HG02571 (cell line): ENCODE measurements at regions not wholly inside any gene's neighbourhood (a gene's known extent, or its start where the extent isn't known, plus 50 kb on each side); places are given as distances from the start of the nearest gene placed in this dataset.
"Not testable (repeated sequence)": the region's sequence is repeated elsewhere in the genome, so short reads cannot be mapped to it uniquely, and the experiment has no call there.

Experiments
- ATAC-seq: cut with Tn5 transposase; IDR thresholded peaks from one replicate; pipeline ENCODE4 v1.9.1; 2021; ENCODE audit warnings: mild to moderate bottlenecking, moderate library complexity; ENCODE audit not compliant: unreplicated experiment

DNA sequence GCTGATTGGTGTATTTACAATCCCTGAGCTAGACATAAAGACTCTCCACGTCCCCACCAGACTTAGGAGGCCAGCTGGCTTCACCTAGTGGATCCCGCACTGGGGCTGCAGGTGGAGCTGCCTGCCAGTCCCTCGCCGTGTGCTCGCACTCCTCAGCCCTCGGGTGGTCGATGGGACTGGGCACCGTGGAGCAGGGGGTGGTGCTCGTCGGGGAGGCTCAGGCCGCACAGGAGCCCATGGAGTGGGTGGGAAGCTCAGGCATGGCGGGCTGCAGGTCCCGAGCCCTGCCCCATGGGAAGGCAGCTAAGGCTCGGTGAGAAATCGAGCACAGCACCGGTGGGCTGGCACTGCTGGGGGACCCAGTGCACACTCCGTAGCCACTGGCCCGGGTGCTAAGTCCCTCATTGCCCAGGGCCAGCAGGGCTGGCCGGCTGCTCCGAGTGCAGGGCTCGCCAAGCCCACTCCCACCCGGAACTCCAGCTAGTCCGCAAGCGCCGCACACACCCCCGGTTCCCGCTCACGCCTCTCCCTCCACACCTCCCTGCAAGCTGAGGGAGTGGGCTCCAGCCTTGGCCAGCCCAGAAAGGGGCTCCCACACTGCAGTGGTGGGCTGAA, 1441.2 kb upstream of the ACVR2A start:
- not testable (repeated sequence) for ATAC-seq

DNA sequence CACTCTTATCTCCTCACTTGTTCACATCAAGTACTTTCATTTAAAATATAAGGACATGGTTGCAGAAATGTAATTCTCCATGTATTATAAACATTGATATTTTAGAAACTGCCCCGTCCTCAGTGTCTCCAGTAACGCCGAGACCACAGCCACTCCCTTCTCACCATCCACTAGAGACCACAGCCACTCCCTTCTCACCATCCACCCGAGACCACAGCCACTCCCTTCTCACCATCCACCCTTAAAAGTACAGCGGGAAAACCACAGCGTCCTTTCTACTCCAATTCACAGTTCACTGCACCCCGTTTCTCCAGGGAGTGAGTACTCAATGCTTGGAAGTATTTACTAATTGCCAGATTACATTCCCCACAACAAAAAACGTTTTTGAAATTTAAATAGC, 1452.2 kb upstream of the ACVR2A start:
- no peak for ATAC-seq

DNA sequence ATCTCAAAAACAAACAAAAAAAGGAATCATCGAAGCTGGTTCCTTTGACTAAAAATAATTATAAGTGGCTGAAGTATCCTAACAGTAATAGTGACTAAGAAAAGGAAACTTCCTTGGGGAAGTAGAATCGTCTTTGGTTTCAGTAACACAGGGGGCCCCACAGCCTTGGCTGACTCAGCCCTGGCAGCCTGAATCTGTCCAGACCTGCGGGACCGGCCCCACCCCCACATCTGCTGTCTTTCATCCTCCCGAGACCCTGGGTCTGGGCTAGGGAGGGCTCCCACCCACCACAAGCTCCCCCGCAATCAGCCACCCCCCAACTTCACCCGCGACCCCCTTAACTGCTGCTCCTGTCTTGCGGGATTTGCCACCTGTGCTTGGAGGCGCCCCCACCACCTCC, 1452.6 kb upstream of the ACVR2A start:
- no peak for ATAC-seq

DNA sequence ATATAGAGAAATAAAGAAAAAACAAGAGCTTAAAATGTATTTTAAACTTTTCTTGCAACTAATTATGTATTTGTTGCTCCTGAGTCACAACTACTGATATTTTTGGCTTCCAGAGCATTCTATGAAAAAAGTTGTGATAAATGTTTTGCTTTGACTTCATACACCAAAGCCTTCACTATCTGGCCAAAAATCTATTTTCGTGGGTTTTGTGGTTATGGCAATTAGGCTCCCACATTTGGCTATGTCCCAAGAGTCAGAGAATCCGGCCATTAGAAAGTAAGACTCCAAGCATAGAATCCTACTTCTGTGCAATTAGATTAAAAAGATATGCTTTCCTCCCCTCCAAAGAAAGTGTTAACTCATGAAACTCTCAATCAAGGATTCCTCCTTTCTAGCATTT, 1456.1 kb upstream of the ACVR2A start:
- no peak for ATAC-seq

DNA sequence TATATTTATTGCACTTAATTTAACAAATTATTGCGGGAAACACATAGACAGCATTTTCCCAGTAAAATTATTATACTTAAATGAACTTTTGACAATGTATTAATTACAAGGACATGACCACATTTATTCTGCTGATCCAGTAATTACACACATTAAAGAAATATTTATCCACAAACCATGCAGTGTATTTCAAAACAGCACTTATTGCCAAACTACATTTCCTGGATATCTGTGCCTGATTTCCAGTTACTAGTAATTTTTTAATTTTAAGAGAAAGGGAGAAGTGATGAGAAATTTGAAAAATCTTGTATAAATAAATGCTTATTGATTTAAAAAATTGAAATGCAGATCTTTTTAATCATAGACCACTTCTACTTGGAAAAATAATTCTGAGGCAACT, 1458.7 kb upstream of the ACVR2A start:
- no peak for ATAC-seq

DNA sequence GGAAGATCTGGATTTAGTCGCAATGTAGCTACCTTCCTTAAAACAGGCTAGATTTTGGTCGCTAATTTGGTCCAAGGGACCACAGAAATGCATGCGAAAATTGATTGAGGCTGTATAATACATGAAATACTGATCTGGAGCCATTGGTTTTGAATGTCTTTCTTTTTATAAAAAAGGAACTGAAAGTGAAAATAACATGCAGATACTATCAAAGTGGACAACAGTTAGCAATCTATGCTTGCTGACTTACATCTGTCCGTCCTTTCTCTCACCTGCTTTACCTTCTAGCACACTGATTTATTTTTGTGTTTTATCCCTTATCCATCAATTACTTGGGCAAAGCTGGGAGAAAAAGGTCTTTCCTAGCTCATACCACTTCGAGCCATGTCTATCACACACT, 1459.8 kb upstream of the ACVR2A start:
- ATAC-seq: no peak

DNA sequence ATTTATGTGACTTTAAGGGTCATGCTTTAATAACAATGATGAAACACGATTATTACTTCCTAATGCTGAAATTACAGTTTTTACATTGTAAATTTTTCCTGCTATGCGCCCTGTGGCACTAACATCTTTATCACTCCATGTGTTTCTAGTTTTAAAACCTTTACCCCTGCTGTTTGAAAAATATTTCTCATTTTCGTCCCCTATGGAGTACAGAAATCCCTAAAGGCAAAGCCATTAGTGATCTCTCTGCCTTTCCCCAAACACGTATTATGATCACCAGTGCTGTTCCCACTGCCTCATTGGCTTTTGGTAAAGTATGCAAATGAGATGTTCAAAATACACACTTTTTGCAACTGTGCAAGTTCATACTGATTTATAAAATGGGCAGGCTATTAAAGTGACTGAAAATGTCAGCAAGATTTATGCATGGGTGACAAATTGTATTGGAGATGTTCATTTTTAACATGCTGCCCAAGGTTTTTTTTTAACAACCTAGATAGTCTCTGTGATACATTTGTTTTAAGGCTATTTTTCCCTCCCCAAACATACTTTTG, 1468.2 kb upstream of the ACVR2A start:
- ATAC-seq: no peak

DNA sequence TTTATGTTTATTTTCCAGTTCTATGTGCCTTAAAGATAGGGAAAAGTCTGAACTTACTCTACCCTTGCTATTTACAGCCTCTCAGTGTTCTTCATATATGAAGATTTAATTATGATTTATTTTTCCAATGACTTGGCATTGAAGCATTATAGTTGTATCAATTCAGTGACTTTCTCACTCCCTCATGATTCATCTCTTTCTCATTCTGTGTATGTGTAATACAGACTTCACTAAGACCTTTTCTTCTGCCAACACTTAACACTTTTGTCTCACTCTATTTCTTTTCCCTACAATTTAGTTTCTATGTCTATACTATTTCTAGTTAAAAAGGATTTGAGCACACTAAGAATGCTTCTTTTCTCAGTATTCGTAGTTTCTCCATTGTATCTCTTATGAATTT, 1470.3 kb upstream of the ACVR2A start:
- no peak for ATAC-seq

DNA sequence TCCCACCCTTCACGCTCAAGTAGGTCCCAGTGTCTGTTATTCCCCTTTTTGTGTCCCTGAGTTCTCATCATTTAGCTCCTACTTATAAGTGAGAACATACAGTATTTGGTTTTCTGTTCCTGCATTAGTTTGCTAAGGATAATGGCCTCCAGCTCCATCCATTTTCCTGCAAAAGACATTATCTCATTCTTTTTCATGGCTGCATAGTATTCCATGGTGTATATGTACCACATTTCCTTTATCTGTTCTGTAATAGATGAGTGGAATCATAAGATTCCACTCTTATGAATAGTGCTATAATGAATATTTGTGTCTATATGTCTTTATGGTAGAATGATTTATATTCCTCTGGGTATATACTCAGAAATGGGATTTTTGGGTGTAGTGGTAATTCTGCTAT, 1473.5 kb upstream of the ACVR2A start:
- not testable (repeated sequence) for ATAC-seq

DNA sequence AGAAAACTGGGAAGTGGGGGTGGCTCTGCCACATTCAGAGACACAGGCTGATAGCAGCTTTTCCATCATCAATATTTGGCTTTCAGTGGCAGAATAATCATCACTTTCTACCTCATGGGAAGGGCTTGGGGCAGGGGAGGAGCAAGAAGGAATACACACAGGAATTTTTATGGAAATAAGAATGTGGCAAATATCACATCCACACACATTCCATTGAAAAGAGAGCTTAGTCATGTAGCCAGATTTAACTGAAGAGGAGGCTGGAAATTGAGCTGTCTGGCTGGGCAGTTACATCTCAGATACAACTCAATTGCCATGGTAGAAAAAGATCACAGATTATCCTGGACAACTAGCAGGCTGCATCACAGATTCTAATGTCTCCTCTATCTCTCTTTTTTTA, 1474.0 kb upstream of the ACVR2A start:
- no peak for ATAC-seq

DNA sequence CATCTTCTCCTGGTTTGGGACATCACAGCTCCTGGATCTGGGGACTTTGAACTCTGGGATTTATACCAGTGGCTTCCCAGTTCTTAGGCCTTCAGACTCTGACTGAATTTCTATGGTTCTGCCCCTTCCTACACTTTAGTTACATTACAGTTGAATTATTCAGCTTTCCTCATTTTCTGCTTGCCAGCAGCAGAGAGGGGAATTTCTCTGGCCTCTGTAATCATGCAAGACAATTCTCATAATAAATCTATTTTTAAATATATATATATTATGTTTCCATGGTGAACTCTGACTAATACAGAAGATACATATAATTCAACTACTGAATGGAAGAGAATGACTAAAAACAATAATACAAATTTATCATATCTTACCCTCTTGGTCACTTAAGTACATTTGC, 1478.6 kb upstream of the ACVR2A start:
- ATAC-seq: no peak

DNA sequence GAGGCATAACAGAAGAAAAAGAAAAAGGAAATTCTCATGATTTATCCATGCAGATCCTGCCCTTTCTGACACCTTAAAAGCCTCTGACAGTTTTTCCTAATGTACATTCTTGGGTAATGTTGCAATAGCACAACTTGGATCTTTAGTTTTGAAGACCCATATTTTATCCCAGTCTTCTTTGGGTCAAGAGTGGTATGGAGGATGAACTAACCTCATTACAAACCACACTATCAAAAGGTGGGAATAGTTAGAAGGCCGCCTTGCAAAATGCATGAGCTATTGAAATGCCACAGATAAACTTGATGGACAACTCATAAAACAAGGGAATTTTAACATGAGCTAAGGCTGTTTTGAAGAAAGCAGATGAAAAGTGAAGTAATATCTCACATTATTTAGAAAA, 1479.8 kb upstream of the ACVR2A start:
- ATAC-seq: no peak

DNA sequence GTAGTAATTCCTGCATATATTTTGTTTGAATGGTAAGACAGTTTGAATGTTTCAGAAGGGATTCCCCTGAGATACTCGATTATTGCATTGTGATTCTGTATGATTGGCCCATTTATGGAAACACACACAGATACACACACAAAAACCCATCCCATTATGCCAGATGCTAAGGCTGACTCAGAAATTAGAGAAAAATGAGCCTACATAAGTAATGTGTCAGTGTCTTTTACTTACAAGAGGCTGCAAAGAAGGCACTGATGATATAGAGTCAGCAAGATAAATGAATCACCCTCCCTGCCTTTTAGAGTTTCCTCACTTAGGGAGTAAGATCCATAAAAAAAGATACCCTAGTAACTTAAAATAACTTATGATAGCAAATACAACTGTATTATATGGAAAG, 1481.1 kb upstream of the ACVR2A start:
- no peak for ATAC-seq

DNA sequence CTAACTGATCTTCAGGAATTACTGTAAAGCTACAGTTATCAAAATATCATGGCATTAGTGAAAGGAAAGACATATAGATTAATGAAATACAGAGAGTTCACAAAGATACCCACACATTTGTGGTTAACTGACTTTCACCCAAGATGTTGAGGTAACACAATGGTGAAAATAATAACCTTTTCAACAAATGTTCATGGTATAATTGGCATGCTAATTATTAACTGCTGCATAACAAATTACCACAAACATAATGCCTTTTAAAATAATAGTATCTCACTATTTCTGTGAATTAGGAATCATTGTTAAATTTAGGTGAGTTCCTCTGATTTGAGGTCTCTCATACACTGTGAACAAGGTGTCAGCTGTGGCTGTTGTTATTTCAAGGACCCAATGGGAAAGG, 1493.1 kb upstream of the ACVR2A start:
- ATAC-seq: no peak

DNA sequence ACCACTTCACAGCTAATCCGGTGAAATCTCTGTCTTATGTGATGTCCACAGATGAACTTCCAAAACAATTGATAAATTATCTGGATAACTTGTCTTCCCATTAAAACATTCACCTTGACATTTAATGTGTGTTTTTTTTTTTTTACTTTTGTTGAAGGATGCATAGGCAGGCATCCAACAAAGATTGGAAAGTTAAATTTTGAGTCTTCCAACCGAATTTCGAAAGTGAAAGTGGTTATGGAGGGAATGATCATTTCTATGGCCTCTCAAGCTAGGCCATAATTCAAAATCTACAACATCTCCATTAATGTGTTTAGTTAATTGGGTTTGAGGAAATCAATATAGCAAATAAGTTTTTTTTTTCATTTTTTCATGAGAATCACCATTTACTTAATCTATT, 1495.5 kb upstream of the ACVR2A start:
- no peak for ATAC-seq

DNA sequence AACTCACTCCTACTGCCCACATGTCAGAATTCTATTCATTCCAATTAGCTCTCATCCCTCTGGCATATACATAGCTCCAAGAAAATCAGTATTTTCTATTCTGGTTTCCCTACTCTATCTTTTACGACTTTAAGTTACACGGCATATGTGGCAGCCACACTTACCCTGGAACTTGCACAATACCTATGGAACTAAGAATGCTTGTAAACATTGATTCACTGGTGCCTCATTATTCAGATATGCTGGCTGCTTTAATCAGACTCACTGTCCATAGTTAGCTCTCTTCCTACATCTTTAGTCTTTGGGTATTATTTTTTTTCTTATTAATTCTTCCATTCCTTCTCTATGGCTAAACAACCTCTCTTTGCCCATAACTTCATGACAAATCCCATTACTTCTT, 1519.9 kb upstream of the ACVR2A start:
- no peak for ATAC-seq

DNA sequence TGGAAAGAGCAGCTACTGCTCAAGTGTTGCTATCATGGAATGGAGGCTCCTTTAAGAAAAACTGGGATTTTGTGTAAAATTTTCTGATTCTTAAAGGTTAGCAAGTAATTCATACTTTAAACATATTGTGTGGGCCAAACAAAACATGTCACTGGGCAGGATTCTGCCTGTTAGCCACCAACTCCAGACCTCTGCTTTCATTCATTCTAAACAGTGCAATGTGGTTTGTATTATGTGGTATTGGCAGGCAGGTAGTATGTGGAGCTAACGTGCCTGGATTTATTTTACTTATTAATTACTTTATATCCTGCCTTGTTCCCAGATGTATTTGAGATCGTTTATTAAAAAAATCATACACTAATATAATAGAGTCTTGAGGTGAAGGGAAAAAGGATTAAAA, 1521.3 kb upstream of the ACVR2A start:
- no peak for ATAC-seq

DNA sequence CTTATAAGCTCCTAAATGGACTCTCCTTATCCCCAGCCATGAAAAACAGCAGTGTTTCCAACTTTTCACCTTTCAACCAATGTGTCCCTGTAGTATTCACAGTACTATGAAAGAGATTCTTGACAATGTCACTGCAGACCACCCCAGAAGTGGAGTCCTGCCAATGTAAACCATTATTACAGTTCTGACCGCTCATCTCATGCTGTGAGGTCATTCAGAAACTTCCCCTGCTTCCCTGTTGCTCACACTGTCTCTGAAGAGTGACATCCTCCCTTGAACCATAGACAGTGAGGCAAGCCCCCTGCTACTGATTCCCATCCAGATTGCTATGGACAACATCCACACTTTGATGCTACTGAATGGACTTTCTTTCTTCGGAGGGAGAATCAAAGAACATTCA, 1523.7 kb upstream of the ACVR2A start:
- ATAC-seq: no peak

DNA sequence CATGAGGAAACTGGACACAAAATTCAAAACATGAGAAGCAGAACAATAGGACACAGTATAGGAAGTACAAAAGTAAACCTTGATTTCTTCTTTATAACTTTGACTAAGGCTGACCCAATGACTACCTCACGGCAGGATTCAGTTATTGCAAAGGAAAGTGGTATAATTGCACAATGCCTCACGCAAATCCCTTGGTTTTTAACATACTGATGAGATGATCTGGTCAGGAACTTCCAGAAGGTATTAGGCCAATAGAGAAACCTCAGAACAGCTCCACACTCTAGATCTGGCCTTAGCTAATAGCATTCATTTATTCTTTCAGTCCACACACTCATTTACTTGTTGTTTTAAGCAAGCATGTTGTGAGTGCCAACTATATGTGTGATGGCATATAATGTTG, 1526.9 kb upstream of the ACVR2A start:
- no peak for ATAC-seq

DNA sequence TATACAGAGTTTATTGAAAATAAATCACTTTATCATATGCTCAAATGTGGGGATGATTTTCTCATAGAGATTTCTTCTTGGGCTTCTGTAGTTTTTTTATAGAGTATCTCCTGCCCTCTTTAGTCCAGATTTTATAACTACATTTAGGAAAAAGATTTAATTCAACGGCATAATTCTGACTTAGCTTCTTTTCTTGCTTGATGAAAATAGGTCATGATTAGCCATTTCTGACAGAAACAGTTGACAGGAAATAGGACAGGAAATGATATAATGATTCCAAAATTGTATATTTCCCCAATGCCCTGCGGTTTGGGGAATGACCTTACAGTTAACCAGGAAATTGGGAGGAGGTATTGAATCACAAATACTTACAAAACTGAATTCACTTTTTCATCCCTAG, 1531.9 kb upstream of the ACVR2A start:
- no peak for ATAC-seq

DNA sequence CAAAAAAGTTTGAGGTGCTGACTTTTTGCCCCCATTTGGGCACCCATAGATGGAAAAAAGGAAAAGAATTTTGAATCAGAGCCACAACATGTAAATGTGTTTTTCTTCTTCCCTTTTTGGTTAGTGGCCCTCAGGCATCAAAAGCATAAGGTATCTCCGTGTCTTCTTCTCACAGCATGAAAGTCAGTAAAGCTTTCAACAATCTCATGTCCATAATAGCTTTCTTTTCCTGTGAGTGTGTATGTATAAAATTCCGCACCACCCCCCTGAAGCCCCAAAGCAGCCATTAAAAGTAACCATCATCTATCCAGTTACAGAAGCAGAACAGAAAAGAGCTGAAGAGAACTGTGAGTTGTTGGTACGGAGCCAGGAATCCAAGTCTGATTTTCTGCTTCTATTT, 1539.7 kb upstream of the ACVR2A start:
- ATAC-seq: no peak

DNA sequence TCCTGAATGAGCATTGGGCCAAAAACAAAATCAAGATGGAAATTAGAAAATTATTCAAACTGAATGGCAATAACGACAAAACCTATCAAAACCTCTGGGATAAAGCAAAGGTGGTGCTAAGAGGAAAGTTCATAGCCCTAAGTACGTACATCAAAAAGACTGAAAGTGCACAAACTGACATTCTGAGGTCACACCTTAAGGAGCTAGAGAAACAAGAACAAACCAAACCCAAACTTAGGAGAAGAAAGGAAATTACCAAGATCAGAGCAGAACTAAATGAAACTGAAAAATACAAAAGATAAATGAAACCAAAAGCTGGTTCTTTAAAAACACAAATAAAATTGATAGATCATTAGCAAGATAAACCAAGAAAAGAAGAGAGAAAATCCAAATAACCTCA, 1543.5 kb upstream of the ACVR2A start:
- ATAC-seq: no peak

DNA sequence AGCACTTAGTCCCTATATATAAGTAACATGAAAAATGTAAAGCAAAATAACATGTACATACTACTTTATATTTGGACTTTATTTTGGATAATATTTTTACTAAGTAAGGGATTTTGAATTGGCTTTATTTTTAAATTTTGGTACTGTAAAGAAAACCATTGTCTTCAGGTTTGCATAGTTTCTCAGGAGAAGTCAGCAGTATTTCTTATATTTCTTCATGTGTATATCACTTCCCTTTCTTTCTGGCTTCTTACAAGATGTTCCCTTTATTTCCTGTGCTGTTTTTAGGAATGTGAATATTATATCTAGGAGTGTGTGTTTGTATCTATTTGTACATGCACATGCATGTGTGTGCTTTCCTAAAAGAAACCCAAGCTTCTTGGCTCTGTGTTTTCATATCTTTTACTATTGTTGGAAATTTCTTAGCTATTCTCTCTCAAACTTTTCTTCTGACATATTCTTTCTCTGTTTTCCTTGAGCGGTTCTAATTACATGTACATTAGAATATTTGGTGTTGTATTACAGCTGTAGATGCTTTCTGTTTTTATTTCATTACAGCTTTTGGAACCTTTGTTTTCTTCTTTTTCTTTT, 1549.7 kb upstream of the ACVR2A start:
- no peak for ATAC-seq
